KMS-11 (cell line): ENCODE measurements at regions not wholly inside any gene's neighbourhood (a gene's known extent, or its start where the extent isn't known, plus 50 kb on each side); places are given as distances from the start of the nearest gene placed in this dataset.

Experiments used
- H2AFZ ChIP-seq: fragments of 200-600 bp; sonication (generic); 2 replicates; pipeline ENCODE4 v1.6.1; 2016; ENCODE audit warnings: antibody characterized with exemption, mixed run types, low read depth
- H3K27ac ChIP-seq: fragments of 200-600 bp; sonication (generic); 2 replicates; pipeline ENCODE4 v1.6.1; 2016; ENCODE audit warnings: mild to moderate bottlenecking, mixed run types
- H3K27me3 ChIP-seq: fragments of 200-600 bp; sonication (generic); 2 replicates; pipeline ENCODE4 v1.6.1; 2017; ENCODE audit warnings: mild to moderate bottlenecking, low read depth, mixed run types, moderate library complexity; ENCODE audit not compliant: insufficient read depth
- H3K36me3 ChIP-seq: fragments of 200-600 bp; sonication (generic); 2 replicates; pipeline ENCODE4 v1.6.1; 2017; ENCODE audit warnings: mild to moderate bottlenecking, mixed run types; ENCODE audit not compliant: insufficient read depth
- H3K4me1 ChIP-seq: fragments of 200-600 bp; sonication (generic); 2 replicates; pipeline ENCODE4 v1.6.1; 2016; ENCODE audit warnings: mild to moderate bottlenecking, low read depth, mixed run types; ENCODE audit not compliant: poor library complexity, severe bottlenecking
- H3K4me2 ChIP-seq: fragments of 200-600 bp; sonication (generic); 2 replicates; pipeline ENCODE4 v1.7.0; 2016; ENCODE audit warnings: mild to moderate bottlenecking, mixed run types
- H3K4me3 ChIP-seq: fragments of 200-600 bp; sonication (generic); IDR thresholded peaks from 2 replicates; pipeline ENCODE4 v1.6.1; 2017; ENCODE audit warnings: low read depth, low read length, mixed read lengths; ENCODE audit not compliant: insufficient read depth
- H3K79me2 ChIP-seq: fragments of 200-600 bp; sonication (generic); 2 replicates; pipeline ENCODE4 v1.6.1; 2016; ENCODE audit warnings: low read depth, mixed run types; ENCODE audit not compliant: insufficient read depth
- H3K9ac ChIP-seq: fragments of 200-600 bp; sonication (generic); 2 replicates; pipeline ENCODE4 v1.6.1; 2016; ENCODE audit warnings: mild to moderate bottlenecking, mixed run types
- H4K20me1 ChIP-seq: fragments of 200-600 bp; sonication (generic); 2 replicates; pipeline ENCODE4 v1.6.1; 2016; ENCODE audit warnings: mild to moderate bottlenecking, mixed run types; ENCODE audit not compliant: insufficient read depth
- CTCF ChIP-seq: fragments of 200-600 bp; sonication (generic); conservative IDR thresholded peaks from 2 replicates; pipeline ENCODE4 v1.6.1; 2017; ENCODE audit warnings: low read depth, mild to moderate bottlenecking, antibody characterized with exemption, low read length, moderate library complexity, mixed read lengths

GRCh38 chr7:22658031-22658430 is 69.0 kb upstream of the IL6 start:
- Histone ChIP-seq H4K20me1 (no peaks in the 10 kb centered on the region), H2AFZ (no peak overlapping the region), H3K27me3 (no peaks in the 10 kb centered on the region), H3K4me3 (no peak overlapping the region), H3K4me1 (peaks cover 7% of the 10 kb centered on the region), H3K79me2 (no peaks in the 10 kb centered on the region), H3K36me3 (no peaks in the 10 kb centered on the region), H3K4me2 (no peak overlapping the region), H3K27ac (no peak overlapping the region), H3K9ac (no peak overlapping the region)
- TF ChIP-seq CTCF = no peak

GRCh38 chr7:22657479-22657878 is 69.5 kb upstream of the IL6 start:
- no peak overlapping the region for H2AFZ ChIP-seq
- H3K4me1 ChIP-seq = peaks cover 2% of the 10 kb centered on the region
- H4K20me1 ChIP-seq = no peaks in the 10 kb centered on the region
- no peak overlapping the region for H3K9ac ChIP-seq
- TF ChIP-seq CTCF = no peak
- H3K27ac ChIP-seq = no peak overlapping the region
- H3K4me2 ChIP-seq = no peak overlapping the region
- no peak overlapping the region for H3K4me3 ChIP-seq
- no peaks in the 10 kb centered on the region for H3K36me3 ChIP-seq
- H3K79me2 ChIP-seq = no peaks in the 10 kb centered on the region
- no peaks in the 10 kb centered on the region for H3K27me3 ChIP-seq

GRCh38 chr7:22655781-22656180 is 71.2 kb upstream of the IL6 start:
- no peak overlapping the region for H3K4me3 ChIP-seq
- H3K27me3 ChIP-seq = no peaks in the 10 kb centered on the region
- no peak for TF ChIP-seq CTCF
- H4K20me1 ChIP-seq = no peaks in the 10 kb centered on the region
- H3K4me2 ChIP-seq = no peak overlapping the region
- H3K9ac ChIP-seq = no peak overlapping the region
- H3K27ac ChIP-seq = no peak overlapping the region
- H3K36me3 ChIP-seq = no peaks in the 10 kb centered on the region
- no peak overlapping the region for H2AFZ ChIP-seq
- H3K79me2 ChIP-seq = no peaks in the 10 kb centered on the region
- H3K4me1 ChIP-seq = no peaks in the 10 kb centered on the region

GRCh38 chr7:22654831-22655230 is 72.2 kb upstream of the IL6 start:
- Histone ChIP-seq H2AFZ (no peak overlapping the region), H4K20me1 (no peaks in the 10 kb centered on the region), H3K79me2 (no peaks in the 10 kb centered on the region), H3K27me3 (no peaks in the 10 kb centered on the region), H3K27ac (no peak overlapping the region), H3K9ac (no peak overlapping the region), H3K4me1 (no peaks in the 10 kb centered on the region), H3K4me2 (no peak overlapping the region), H3K4me3 (no peak overlapping the region), H3K36me3 (no peaks in the 10 kb centered on the region)
- TF ChIP-seq CTCF = no peak

GRCh38 chr7:22653951-22654350 is 73.0 kb upstream of the IL6 start:
- no peak overlapping the region for H3K27ac ChIP-seq
- H3K36me3 ChIP-seq = no peaks in the 10 kb centered on the region
- no peak overlapping the region for H3K4me2 ChIP-seq
- H3K27me3 ChIP-seq = no peaks in the 10 kb centered on the region
- no peak overlapping the region for H2AFZ ChIP-seq
- H3K4me1 ChIP-seq = no peaks in the 10 kb centered on the region
- H3K79me2 ChIP-seq = no peaks in the 10 kb centered on the region
- TF ChIP-seq CTCF = no peak
- no peaks in the 10 kb centered on the region for H4K20me1 ChIP-seq
- no peak overlapping the region for H3K4me3 ChIP-seq
- H3K9ac ChIP-seq = no peak overlapping the region
